ENCODE measurements at regions not wholly inside any gene's neighbourhood (a gene's known extent, or its start where the extent isn't known, plus 50 kb on each side); places are given as distances from the start of the nearest gene placed in this dataset.

DNA sequence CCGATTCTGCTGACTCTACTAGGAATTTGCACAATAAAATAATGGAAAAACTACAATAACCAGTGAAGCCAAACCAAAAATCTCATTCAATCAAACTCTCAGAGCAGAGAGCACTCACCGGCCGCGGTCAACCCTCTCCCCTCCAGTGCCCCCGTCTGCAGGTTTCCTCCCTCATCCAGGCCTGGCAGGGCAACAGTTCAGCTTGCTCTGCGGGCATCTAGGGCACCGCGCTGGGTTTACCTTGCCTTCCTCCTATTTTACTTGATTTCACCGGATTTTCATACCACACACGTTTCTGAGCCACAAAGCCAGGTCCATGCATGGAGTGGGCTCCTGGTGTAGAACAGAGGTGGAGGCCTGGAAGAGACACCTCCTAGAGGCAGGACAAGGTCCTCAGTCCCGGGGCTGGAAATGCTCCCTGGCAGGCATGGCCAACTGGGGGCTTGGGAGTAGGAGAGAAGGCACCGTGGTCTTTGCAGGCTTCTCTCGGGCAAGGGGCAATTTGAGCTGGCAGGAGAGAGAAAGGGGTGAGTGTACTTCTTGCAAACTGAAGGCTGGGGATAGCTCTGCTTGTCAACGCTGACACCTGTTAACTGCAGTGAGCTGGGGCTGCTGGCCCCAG is 938.4 kb downstream of the BRD1 start:
- no peak for TF ChIP-seq EZH2 (IDR thresholded peaks at IDR 0.05; ENCODE audit: low read depth, unreplicated experiment)
- TF ChIP-seq CTCF (conservative IDR thresholded peaks at IDR 0.05; ENCODE audit: low read depth in 2 of 2), result no peak
- no peak for TF ChIP-seq POLR2AphosphoS5 (IDR thresholded peaks at IDR 0.05; ENCODE audit: low read depth)
- TF ChIP-seq, protein P1, sequence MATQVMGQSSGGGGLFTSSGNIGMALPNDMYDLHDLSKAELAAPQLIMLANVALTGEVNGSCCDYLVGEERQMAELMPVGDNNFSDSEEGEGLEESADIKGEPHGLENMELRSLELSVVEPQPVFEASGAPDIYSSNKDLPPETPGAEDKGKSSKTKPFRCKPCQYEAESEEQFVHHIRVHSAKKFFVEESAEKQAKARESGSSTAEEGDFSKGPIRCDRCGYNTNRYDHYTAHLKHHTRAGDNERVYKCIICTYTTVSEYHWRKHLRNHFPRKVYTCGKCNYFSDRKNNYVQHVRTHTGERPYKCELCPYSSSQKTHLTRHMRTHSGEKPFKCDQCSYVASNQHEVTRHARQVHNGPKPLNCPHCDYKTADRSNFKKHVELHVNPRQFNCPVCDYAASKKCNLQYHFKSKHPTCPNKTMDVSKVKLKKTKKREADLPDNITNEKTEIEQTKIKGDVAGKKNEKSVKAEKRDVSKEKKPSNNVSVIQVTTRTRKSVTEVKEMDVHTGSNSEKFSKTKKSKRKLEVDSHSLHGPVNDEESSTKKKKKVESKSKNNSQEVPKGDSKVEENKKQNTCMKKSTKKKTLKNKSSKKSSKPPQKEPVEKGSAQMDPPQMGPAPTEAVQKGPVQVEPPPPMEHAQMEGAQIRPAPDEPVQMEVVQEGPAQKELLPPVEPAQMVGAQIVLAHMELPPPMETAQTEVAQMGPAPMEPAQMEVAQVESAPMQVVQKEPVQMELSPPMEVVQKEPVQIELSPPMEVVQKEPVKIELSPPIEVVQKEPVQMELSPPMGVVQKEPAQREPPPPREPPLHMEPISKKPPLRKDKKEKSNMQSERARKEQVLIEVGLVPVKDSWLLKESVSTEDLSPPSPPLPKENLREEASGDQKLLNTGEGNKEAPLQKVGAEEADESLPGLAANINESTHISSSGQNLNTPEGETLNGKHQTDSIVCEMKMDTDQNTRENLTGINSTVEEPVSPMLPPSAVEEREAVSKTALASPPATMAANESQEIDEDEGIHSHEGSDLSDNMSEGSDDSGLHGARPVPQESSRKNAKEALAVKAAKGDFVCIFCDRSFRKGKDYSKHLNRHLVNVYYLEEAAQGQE (IDR thresholded peaks at IDR 0.05; ENCODE audit: unreplicated experiment), result no peak
- no peak for TF ChIP-seq EZH2phosphoT487 (IDR thresholded peaks at IDR 0.05; ENCODE audit: unreplicated experiment)
- TF ChIP-seq JUNB (IDR thresholded peaks at IDR 0.05; ENCODE audit: unreplicated experiment), result no peak
- TF ChIP-seq, protein P2, sequence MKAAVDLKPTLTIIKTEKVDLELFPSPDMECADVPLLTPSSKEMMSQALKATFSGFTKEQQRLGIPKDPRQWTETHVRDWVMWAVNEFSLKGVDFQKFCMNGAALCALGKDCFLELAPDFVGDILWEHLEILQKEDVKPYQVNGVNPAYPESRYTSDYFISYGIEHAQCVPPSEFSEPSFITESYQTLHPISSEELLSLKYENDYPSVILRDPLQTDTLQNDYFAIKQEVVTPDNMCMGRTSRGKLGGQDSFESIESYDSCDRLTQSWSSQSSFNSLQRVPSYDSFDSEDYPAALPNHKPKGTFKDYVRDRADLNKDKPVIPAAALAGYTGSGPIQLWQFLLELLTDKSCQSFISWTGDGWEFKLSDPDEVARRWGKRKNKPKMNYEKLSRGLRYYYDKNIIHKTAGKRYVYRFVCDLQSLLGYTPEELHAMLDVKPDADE (IDR thresholded peaks at IDR 0.05), result no peak
- no peak for TF ChIP-seq ZNF462 (CRISPR knock-in tag; IDR thresholded peaks at IDR 0.05)
- no peak for TF ChIP-seq CREB1 (CRISPR knock-in tag; IDR thresholded peaks at IDR 0.05; ENCODE audit: low read depth)

All from GM23338 (cell line).